ENCODE measurements at regions not wholly inside any gene's neighbourhood (a gene's known extent, or its start where the extent isn't known, plus 50 kb on each side); places are given as distances from the start of the nearest gene placed in this dataset.
"Not testable (repeated sequence)": the region's sequence is repeated elsewhere in the genome, so short reads cannot be mapped to it uniquely, and the experiment has no call there.

- Mint-ChIP-seq H3K27me3 (ENCODE audit: low read depth in 3 of 3) (no peaks in the 10 kb centered on the region), H3K4me1 (peaks cover 27 to 29% of the 10 kb centered on the region in 2 donors), H3K9me3 (peaks cover 0 to 1% (median 0%) of the 10 kb centered on the region in 6 donors), H3K27ac (peak overlapping the region in 1 of 6 donors; percentile 49), H3K4me3 (no peak overlapping the region), H3K36me3 (peaks cover 0 to 5% (median 0%) of the 10 kb centered on the region in 3 donors)
- no peak for DNase-seq
Measured at GRCh38 chr6:130524552-130524951, 158.7 kb downstream of the TMEM200A start.

GRCh38 chr6:130525408-130525807, 159.6 kb downstream of the TMEM200A start:
- H3K4me3 Mint-ChIP-seq = peak overlapping the region in 2 of 5 donors; percentile 10 to 25
- DNase-seq = no peak
- no peaks in the 10 kb centered on the region for H3K27me3 Mint-ChIP-seq (ENCODE audit: low read depth in 3 of 3)
- H3K9me3 Mint-ChIP-seq = peaks cover 0 to 1% (median 0%) of the 10 kb centered on the region in 6 donors
- H3K36me3 Mint-ChIP-seq = peaks cover 0 to 5% (median 0%) of the 10 kb centered on the region in 3 donors
- H3K4me1 Mint-ChIP-seq = peaks cover 27 to 29% of the 10 kb centered on the region in 2 donors
- peak overlapping the region in 5 of 6 donors; percentile 8 to 66 (median 9) for H3K27ac Mint-ChIP-seq

DNA sequence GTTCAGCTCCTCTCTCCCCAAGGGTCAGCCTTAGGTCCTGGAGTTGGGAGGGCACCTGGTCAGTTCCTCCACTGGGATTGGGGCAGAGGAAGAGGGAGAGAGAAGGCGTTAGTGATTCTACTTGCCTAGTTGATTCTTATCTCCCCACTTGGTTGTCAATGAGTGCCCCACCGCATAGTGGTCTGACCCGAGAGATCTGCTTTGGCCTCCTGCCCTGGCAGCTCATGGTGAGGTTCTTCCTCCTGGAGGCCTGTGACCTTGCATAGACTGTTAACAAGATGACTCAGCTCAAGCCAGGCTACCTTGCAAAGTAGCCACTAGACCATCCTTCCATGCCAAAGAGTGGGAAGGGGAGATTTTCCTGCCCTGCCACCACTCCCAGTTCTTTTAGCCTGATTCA, 160.6 kb downstream of the TMEM200A start:
- Mint-ChIP-seq H3K27me3 (ENCODE audit: low read depth in 3 of 3) (no peaks in the 10 kb centered on the region), H3K4me1 (peaks cover 23 to 29% of the 10 kb centered on the region in 2 donors), H3K27ac (peak overlapping the region in 1 of 6 donors; percentile 10), H3K36me3 (peaks cover 0 to 5% (median 5%) of the 10 kb centered on the region in 3 donors), H3K9me3 (no peaks in the 10 kb centered on the region), H3K4me3 (no peak overlapping the region)
- no peak for DNase-seq

- no peak for DNase-seq
- H3K4me1 Mint-ChIP-seq = peaks cover 23 to 29% of the 10 kb centered on the region in 2 donors
- no peak overlapping the region for H3K27ac Mint-ChIP-seq
- H3K4me3 Mint-ChIP-seq = no peak overlapping the region
- H3K27me3 Mint-ChIP-seq (ENCODE audit: low read depth in 3 of 3) = no peaks in the 10 kb centered on the region
- peaks cover 0 to 5% (median 5%) of the 10 kb centered on the region in 3 donors for H3K36me3 Mint-ChIP-seq
- no peaks in the 10 kb centered on the region for H3K9me3 Mint-ChIP-seq
Measured at GRCh38 chr6:130527173-130527572, 161.4 kb downstream of the TMEM200A start.

DNA sequence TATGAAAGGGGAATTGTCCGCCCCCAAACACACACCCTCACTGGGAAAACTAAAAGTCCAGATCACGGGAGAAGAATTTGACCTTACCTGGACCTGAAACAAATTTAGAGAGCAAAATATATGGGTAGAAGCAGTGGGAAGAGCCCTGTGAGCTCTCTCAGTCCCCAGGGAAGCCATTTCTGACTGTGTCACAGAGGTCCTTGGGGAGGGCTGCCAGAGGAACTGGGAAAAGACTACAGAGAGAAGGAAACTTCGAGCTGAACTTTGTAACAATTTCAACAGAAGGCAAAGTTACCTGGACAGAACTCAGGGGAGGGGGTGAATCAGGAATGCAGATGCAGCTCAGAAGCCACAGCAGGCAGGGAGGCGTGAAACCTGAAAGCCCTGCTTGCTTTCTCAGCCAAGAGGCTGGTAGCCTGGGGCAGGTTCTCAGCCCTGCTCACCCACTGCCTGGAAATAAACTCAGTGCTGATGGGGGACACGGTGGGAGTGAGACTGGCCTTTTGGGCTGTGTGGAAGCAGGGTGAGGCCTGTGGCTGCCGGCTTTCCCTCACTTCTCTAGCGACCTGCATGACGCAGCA, 163.8 kb downstream of the TMEM200A start:
- Mint-ChIP-seq H3K36me3 (peaks cover 0 to 5% (median 5%) of the 10 kb centered on the region in 3 donors), H3K4me1 (peaks cover 19 to 21% of the 10 kb centered on the region in 2 donors), H3K4me3 (no peak overlapping the region), H3K27me3 (ENCODE audit: low read depth in 3 of 3) (no peaks in the 10 kb centered on the region), H3K27ac (no peak overlapping the region), H3K9me3 (no peaks in the 10 kb centered on the region)
- no peak for DNase-seq

- Mint-ChIP-seq H3K4me3 (no peak overlapping the region), H3K27ac (no peak overlapping the region), H3K36me3 (peaks cover 0 to 12% (median 11%) of the 10 kb centered on the region in 3 donors), H3K9me3 (peaks cover under 1 to 22% (median 13%) of the 10 kb centered on the region in 6 donors), H3K27me3 (ENCODE audit: low read depth in 3 of 3) (no peaks in the 10 kb centered on the region), H3K4me1 (no peaks in the 10 kb centered on the region)
- DNase-seq = no peak
Measured at GRCh38 chr6:130534627-130535026, 168.8 kb downstream of the TMEM200A start.

DNA sequence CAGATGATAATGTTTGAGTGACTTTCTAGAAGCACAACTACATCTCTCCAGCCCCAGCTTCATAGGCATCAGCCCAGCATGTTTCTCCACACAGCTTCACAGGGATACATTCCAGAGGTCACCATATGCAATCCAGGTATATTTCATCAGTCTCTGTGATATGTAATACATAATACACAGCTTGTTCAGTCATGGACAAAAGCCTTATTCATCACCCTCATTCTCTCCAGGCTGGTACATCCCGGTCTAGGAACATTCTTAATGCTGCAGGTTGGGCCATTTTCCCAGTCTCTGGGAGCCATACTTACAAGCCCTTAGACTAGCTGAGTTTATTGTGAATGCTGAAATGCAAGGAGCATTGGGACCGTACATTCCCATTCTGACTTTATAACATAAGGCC, 169.4 kb downstream of the TMEM200A start:
- no peak overlapping the region for H3K27ac Mint-ChIP-seq
- no peaks in the 10 kb centered on the region for H3K27me3 Mint-ChIP-seq (ENCODE audit: low read depth in 3 of 3)
- no peaks in the 10 kb centered on the region for H3K4me1 Mint-ChIP-seq
- H3K9me3 Mint-ChIP-seq = peaks cover 4 to 28% (median 16%) of the 10 kb centered on the region in 6 donors
- no peak overlapping the region for H3K4me3 Mint-ChIP-seq
- H3K36me3 Mint-ChIP-seq = peaks cover 5 to 12% (median 11%) of the 10 kb centered on the region in 3 donors
- DNase-seq = no peak

- no peak for DNase-seq
- Mint-ChIP-seq H3K9me3 (peaks cover 4 to 30% (median 19%) of the 10 kb centered on the region in 6 donors), H3K27ac (no peak overlapping the region), H3K36me3 (peaks cover 7 to 11% (median 10%) of the 10 kb centered on the region in 3 donors), H3K4me1 (no peaks in the 10 kb centered on the region), H3K27me3 (ENCODE audit: low read depth in 3 of 3) (peaks cover 0 to 2% (median 0%) of the 10 kb centered on the region in 3 donors), H3K4me3 (no peak overlapping the region)
Measured at GRCh38 chr6:130537447-130537846, 171.6 kb downstream of the TMEM200A start.

DNA sequence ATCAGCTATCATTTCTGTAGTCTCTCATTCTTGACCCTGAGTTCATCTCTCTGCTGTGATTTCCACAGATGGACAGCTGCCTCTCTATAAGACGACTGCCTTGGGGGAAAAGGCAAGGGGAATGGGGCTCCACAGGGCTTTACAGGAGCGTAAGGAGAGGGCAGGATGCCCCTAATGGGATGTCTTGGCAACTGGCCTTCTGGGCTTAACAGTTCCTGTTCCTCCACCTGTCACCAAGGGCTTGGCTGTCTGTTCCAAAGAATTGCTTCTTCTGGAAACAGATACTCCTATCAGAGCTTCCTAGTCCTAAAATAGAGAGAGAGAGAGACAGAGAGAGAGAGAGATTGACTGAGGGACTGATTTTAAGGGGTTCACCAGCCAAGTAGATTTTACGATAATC, 181.9 kb downstream of the TMEM200A start:
- Mint-ChIP-seq H3K27ac (no peak overlapping the region), H3K36me3 (no peaks in the 10 kb centered on the region), H3K4me3 (no peak overlapping the region), H3K27me3 (ENCODE audit: low read depth in 3 of 3) (peaks cover 1 to 4% (median 1%) of the 10 kb centered on the region in 3 donors), H3K9me3 (peaks cover 0 to 5% (median 0%) of the 10 kb centered on the region in 6 donors), H3K4me1 (no peaks in the 10 kb centered on the region)
- no peak for DNase-seq

DNA sequence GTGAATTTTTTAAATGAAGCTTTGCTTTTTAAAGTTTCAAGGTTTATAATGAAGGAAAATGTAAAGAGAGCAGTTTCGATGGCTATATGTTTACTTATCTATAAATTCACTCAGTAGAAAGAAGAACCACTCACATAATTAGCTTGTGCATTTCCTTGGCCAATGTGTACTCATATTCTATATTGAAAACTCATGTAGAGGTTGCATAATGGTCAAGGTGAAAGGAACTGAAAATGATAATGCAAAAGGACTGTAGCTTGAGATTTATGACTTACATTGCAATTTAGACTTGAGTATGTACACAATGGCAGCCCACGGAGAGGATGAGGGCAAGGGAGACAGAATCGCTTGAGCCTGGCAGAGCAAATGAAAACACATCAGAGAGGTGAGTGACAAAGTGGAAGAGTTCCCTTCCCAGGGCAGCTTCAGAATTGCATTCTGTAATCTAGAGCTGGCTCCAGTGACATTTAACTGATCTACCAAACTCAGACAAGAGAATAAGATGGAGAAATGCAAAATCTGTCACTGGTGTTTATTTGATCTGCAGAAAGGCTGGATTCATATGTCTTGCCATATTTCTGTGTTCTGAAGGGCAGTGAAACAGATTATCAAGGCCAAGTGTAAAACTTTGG, 191.8 kb downstream of the TMEM200A start:
- H3K4me1 Mint-ChIP-seq = peaks cover 11 to 12% of the 10 kb centered on the region in 2 donors
- H3K4me3 Mint-ChIP-seq = no peak overlapping the region
- H3K27ac Mint-ChIP-seq = no peak overlapping the region
- H3K36me3 Mint-ChIP-seq = peaks cover 0 to 7% (median 0%) of the 10 kb centered on the region in 3 donors
- peaks cover 0 to 3% (median 0%) of the 10 kb centered on the region in 3 donors for H3K27me3 Mint-ChIP-seq (ENCODE audit: low read depth in 3 of 3)
- no peak for DNase-seq
- H3K9me3 Mint-ChIP-seq = no peaks in the 10 kb centered on the region

DNA sequence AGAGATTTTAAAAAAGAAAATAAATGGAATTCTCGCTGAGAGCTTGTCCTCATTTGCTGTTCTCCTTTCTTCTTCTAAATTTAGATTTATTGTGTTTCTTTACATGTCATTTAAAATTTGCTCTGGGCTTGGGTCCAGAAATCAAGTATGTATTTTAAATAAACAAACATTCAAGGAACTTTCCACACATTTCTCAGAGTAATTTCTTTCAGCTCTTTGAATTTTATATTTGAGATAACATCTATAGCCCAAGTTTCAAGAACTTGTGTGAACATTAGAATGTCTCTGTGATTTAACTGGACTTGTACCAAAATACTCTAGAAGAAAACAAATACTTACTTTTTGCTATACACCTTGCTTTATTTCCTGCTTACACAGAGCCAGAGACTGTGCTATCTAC, 192.3 kb downstream of the TMEM200A start:
- no peak for DNase-seq
- no peak overlapping the region for H3K4me3 Mint-ChIP-seq
- peaks cover 11 to 12% of the 10 kb centered on the region in 2 donors for H3K4me1 Mint-ChIP-seq
- no peaks in the 10 kb centered on the region for H3K9me3 Mint-ChIP-seq
- peaks cover 0 to 3% (median 0%) of the 10 kb centered on the region in 3 donors for H3K27me3 Mint-ChIP-seq (ENCODE audit: low read depth in 3 of 3)
- no peak overlapping the region for H3K27ac Mint-ChIP-seq
- peaks cover 0 to 7% (median under 1%) of the 10 kb centered on the region in 3 donors for H3K36me3 Mint-ChIP-seq

DNA sequence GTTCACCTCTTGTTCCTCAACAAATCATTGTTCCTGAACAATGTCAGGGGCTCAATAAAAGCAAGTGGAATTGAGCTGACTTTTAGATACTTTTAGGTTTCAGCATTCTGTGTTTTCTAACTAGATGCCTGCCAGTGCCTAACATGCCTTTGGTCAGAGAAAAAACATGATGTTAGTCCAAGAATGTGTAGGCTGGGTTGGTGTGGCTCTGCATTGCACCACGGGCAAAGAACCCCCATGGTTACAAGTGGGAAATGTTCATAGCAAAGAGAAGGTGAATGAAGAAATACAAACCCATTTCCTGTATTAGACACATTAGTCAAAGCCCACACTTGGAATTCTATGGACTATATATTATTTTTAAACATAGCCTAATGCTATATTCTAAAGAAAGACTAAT, 193.3 kb downstream of the TMEM200A start:
- Mint-ChIP-seq H3K27me3 (ENCODE audit: low read depth in 3 of 3) (peaks cover 0 to 5% (median 0%) of the 10 kb centered on the region in 3 donors), H3K4me3 (no peak overlapping the region), H3K4me1 (peaks cover 11 to 12% of the 10 kb centered on the region in 2 donors), H3K36me3 (peaks cover 0 to 4% (median 0%) of the 10 kb centered on the region in 3 donors), H3K9me3 (no peaks in the 10 kb centered on the region), H3K27ac (no peak overlapping the region)
- DNase-seq = no peak

GRCh38 chr6:130560231-130560630, 194.4 kb downstream of the TMEM200A start:
- Mint-ChIP-seq H3K9me3 (no peaks in the 10 kb centered on the region), H3K36me3 (peaks cover 0 to 4% (median 0%) of the 10 kb centered on the region in 3 donors), H3K27ac (no peak overlapping the region), H3K27me3 (ENCODE audit: low read depth in 3 of 3) (peaks cover 2 to 5% (median 3%) of the 10 kb centered on the region in 3 donors), H3K4me3 (no peak overlapping the region), H3K4me1 (peaks cover 11 to 12% of the 10 kb centered on the region in 2 donors)
- no peak for DNase-seq

DNA sequence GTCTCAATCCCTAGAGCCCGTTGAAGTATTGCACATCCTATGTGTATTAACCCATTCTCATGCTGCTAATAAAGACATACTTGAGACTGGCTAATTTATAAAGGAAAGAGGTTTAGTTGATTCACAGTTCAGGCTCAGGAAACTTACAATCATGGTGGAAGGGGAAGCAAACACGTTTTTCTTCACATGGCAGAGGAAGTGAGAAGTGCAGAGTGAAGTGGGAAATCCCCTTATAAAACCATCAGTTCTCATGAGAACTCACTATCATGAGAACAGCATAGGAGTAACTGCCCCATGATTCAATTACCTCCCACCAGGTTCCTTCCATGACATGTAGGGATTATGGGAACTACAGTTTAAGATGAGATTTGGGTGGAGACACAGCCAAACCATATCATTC, 195.3 kb downstream of the TMEM200A start:
- DNase-seq; H3K4me3 Mint-ChIP-seq; H3K27me3 Mint-ChIP-seq (ENCODE audit: low read depth in 3 of 3); H3K36me3 Mint-ChIP-seq; H3K27ac Mint-ChIP-seq; H3K9me3 Mint-ChIP-seq: not testable (repeated sequence)
- H3K4me1 Mint-ChIP-seq = peaks cover 11 to 12% of the 10 kb centered on the region in 2 donors

Measured in immature natural killer cell (primary cell).